GM23248 (cell line): ENCODE measurements at regions not wholly inside any gene's neighbourhood (a gene's known extent, or its start where the extent isn't known, plus 50 kb on each side); places are given as distances from the start of the nearest gene placed in this dataset.

ENCODE experiments used
- DNase-seq: peaks from one replicate; pipeline ENCODE4 v3.0.0-alpha.2; 2015
- H2AFZ ChIP-seq: fragments of 200-600 bp; sonication (generic); 2 replicates; pipeline ENCODE4 v1.6.1; 2016; ENCODE audit warnings: antibody characterized with exemption
- H3F3A ChIP-seq: fragments of 200-600 bp; sonication (generic); 2 replicates; pipeline ENCODE4 v1.6.1; 2016; ENCODE audit warnings: mild to moderate bottlenecking, antibody characterized with exemption, mixed run types; ENCODE audit not compliant: insufficient read depth
- H3K27ac ChIP-seq: fragments of 200-600 bp; sonication (generic); 2 replicates; pipeline ENCODE4 v1.5.1; 2016; ENCODE audit warnings: mild to moderate bottlenecking
- H3K27me3 ChIP-seq: fragments of 200-600 bp; sonication (generic); replicated peaks from 2 replicates; pipeline ENCODE4 v1.6.1; 2016; ENCODE audit warnings: mild to moderate bottlenecking; ENCODE audit not compliant: insufficient read depth
- H3K36me3 ChIP-seq: fragments of 200-600 bp; sonication (generic); 2 replicates; pipeline ENCODE4 v1.6.1; 2016; ENCODE audit warnings: low read depth, mild to moderate bottlenecking
- H3K4me1 ChIP-seq: fragments of 200-600 bp; sonication (generic); 2 replicates; pipeline ENCODE4 v1.6.1; 2016; ENCODE audit warnings: mild to moderate bottlenecking; ENCODE audit not compliant: insufficient read depth
- H3K4me2 ChIP-seq: fragments of 200-600 bp; sonication (generic); one replicate; pipeline ENCODE4 v1.6.1; 2016; ENCODE audit warnings: mild to moderate bottlenecking; ENCODE audit not compliant: unreplicated experiment
- H3K4me3 ChIP-seq: fragments of 200-600 bp; sonication (generic); 2 replicates; pipeline ENCODE4 v1.5.1; 2016; ENCODE audit warnings: mild to moderate bottlenecking
- H3K79me2 ChIP-seq: fragments of 200-600 bp; sonication (generic); 2 replicates; pipeline ENCODE4 v1.6.1; 2016; ENCODE audit warnings: mild to moderate bottlenecking; ENCODE audit not compliant: insufficient read depth
- H3K9ac ChIP-seq: fragments of 200-600 bp; sonication (generic); 2 replicates; pipeline ENCODE4 v1.6.1; 2016; ENCODE audit warnings: mild to moderate bottlenecking
- H3K9me2 ChIP-seq: fragments of 200-600 bp; sonication (generic); 2 replicates; pipeline ENCODE4 v1.6.1; 2016; ENCODE audit warnings: mixed run types, mild to moderate bottlenecking, moderate library complexity; ENCODE audit not compliant: insufficient read depth
- H3K9me3 ChIP-seq: fragments of 200-600 bp; sonication (generic); one replicate; pipeline ENCODE4 v1.6.1; 2017; ENCODE audit warnings: low read depth
- H4K20me1 ChIP-seq: fragments of 200-600 bp; sonication (generic); 2 replicates; pipeline ENCODE4 v1.6.0; 2016; ENCODE audit not compliant: insufficient read depth
- EZH2 ChIP-seq: fragments of 200-600 bp; sonication (generic); IDR thresholded peaks from 2 replicates; pipeline ENCODE4 v1.6.1; 2018; ENCODE audit warnings: antibody characterized with exemption, mild to moderate bottlenecking; ENCODE audit not compliant: insufficient read depth, poor library complexity, severe bottlenecking
- EZH2phosphoT487 ChIP-seq: fragments of 200-600 bp; sonication (generic); IDR thresholded peaks from 2 replicates; pipeline ENCODE4 v1.6.1; 2018; ENCODE audit warnings: antibody characterized with exemption, moderate library complexity, mild to moderate bottlenecking, low read depth; ENCODE audit not compliant: insufficient read depth
- WGBS, 2 experiments: methylation state at CpG; one replicate each; pipeline ENCODE4 v1.1.6; 2015 to 2017; ENCODE audit warnings: low lambda C conversion rate in 2 of 2, low coverage in 1 of 2; ENCODE audit errors: missing lambda C conversion rate in 2 of 2; 5-methylcytosine and 5-hydroxymethylcytosine counted together
- in situ Hi-C: fragments of 300-500 bp; cut with MboI; formaldehyde crosslinking; loops from 2 replicates; pipeline ENCODE4 v1.15.0; 2020

DNA sequence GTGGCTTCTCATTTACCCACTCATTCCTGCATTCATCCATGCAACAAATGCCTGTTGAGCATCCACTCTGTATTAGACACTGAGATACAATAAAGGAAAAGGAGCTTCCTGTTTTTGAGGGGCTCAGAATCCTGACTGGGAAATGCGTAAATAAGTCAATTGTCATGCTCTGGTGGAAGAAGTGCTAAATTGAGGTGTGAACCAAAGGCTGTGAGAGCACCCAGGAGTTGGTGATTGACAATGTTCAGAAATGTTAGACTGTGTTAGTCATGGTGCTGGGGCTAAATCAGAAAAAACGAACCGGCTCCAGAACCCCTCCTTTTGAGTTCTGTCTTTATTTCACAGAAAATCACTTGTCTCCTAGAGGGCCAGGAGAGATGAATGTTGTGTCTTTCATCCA lies 558.6 kb upstream of the SGCD start:
- H3K9me3 ChIP-seq = no peaks in the 10 kb centered on the region
- no peaks in the 10 kb centered on the region for H3F3A ChIP-seq
- H3K36me3 ChIP-seq = no peaks in the 10 kb centered on the region
- H3K9ac ChIP-seq = no peak overlapping the region
- H3K9me2 ChIP-seq = no peaks in the 10 kb centered on the region
- 47 to 62% methylated on average over 3 of the region's 3 CpGs for WGBS, 2 experiments
- H3K27ac ChIP-seq = no peak overlapping the region
- no peak for DNase-seq
- in situ Hi-C loops = no loop called here
- H3K4me2 ChIP-seq = no peak overlapping the region
- no peaks in the 10 kb centered on the region for H4K20me1 ChIP-seq
- no peak overlapping the region for H2AFZ ChIP-seq
- no peak overlapping the region for H3K4me3 ChIP-seq
- no peaks in the 10 kb centered on the region for H3K4me1 ChIP-seq
- H3K27me3 ChIP-seq = no peaks in the 10 kb centered on the region
- H3K79me2 ChIP-seq = no peaks in the 10 kb centered on the region
- no peak for TF ChIP-seq EZH2phosphoT487
- no peak for TF ChIP-seq EZH2

DNA sequence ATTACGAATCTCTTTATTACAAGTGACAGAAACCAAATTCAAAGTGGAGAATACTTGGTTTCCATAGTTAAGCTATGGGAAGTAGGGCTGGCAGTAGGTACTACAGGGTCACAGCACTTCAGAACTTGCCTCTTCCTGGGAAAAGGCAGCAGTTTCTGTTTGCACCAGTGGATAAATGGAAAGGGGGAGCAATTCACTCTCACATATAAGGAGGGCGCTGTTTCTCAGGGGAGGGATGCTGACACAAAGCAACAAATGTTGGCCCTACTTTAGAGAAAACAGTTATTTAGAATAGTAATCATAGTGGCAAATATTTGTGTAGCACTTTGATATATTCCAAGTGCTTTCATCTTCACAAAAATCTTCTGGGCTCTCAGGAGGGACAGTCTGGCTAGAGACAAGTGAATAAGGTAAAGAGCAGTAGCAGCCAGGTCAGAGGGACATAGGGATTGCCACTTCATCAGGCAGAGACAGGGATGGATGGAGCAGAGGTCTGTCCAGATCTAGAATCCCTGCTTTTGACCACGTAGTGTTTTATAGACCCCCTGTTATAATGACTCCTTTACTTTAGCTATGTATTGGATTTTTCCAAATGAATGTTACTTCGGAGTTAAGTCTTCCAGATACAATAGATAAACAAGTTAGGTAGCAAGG lies 554.8 kb upstream of the SGCD start:
- 24 to 25% methylated on average over 4 of the region's 4 CpGs for WGBS, 2 experiments
- no peaks in the 10 kb centered on the region for H3F3A ChIP-seq
- H3K36me3 ChIP-seq = no peaks in the 10 kb centered on the region
- no peak overlapping the region for H3K27ac ChIP-seq
- H3K9me3 ChIP-seq = no peaks in the 10 kb centered on the region
- TF ChIP-seq EZH2phosphoT487 (no peak), EZH2 (no peak)
- H3K4me2 ChIP-seq = no peak overlapping the region
- no peaks in the 10 kb centered on the region for H4K20me1 ChIP-seq
- H3K4me1 ChIP-seq = no peaks in the 10 kb centered on the region
- no peak overlapping the region for H2AFZ ChIP-seq
- H3K9ac ChIP-seq = no peak overlapping the region
- H3K79me2 ChIP-seq = no peaks in the 10 kb centered on the region
- H3K9me2 ChIP-seq = no peaks in the 10 kb centered on the region
- H3K4me3 ChIP-seq = no peak overlapping the region
- in situ Hi-C loops = no loop called here
- DNase-seq = no peak
- no peaks in the 10 kb centered on the region for H3K27me3 ChIP-seq

DNA sequence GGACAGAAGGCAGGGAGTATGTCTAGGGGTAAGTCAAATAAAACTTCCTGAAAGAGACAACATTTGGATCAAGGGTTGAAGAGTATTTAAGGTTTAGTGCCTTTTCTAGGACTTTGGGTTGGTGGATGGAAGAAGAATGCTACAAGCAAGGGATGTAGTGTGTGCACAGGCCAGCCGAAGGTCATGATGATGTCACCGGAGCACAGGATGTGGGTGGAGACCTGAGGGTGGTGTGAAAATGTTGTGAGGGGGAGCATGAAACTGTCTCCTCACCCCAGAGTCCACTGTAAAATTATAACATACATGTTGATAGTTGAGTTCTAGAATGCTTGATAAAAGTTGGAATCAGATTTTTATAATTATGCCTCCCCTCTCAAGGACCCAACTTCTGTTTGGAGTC lies 553.3 kb upstream of the SGCD start:
- TF ChIP-seq EZH2phosphoT487 (no peak), EZH2 (no peak)
- Histone ChIP-seq H3K9ac (no peak overlapping the region), H3F3A (no peaks in the 10 kb centered on the region), H2AFZ (no peak overlapping the region), H3K9me3 (no peaks in the 10 kb centered on the region), H3K79me2 (no peaks in the 10 kb centered on the region), H3K27me3 (no peaks in the 10 kb centered on the region), H3K36me3 (no peaks in the 10 kb centered on the region), H3K4me2 (no peak overlapping the region), H3K9me2 (no peaks in the 10 kb centered on the region), H3K4me1 (no peaks in the 10 kb centered on the region), H4K20me1 (no peaks in the 10 kb centered on the region), H3K4me3 (no peak overlapping the region), H3K27ac (no peak overlapping the region)
- no peak for DNase-seq
- WGBS, 2 experiments = 63 to 71% methylated on average over 2 of the region's 2 CpGs
- in situ Hi-C loops = no loop called here

DNA sequence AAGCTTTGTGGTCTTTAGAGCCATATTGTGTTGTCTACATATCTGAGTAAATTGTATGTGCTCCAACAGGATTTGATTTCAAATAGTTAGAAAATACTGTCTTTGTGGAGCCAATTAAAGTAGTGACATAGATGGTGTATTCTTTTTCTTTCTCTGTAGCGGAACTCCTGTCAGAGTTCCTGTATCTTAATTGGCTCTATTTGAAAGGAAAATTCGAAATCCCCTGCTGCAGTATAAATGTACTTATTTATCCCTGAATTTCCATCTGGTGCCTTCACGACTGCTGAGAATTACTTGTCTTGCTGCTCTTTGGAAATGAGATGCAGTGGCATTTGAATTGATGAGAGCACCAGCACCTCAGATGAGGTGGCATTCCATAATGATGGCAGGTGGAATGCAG lies 546.7 kb upstream of the SGCD start:
- H3K4me1 ChIP-seq = no peaks in the 10 kb centered on the region
- in situ Hi-C loops = no loop called here
- H4K20me1 ChIP-seq = no peaks in the 10 kb centered on the region
- TF ChIP-seq EZH2 (no peak), EZH2phosphoT487 (no peak)
- no peaks in the 10 kb centered on the region for H3K79me2 ChIP-seq
- no peaks in the 10 kb centered on the region for H3K9me2 ChIP-seq
- H2AFZ ChIP-seq = no peak overlapping the region
- H3K9ac ChIP-seq = no peak overlapping the region
- H3F3A ChIP-seq = no peaks in the 10 kb centered on the region
- no peaks in the 10 kb centered on the region for H3K27me3 ChIP-seq
- 35 to 40% methylated on average over 3 of the region's 3 CpGs for WGBS, 2 experiments
- no peak for DNase-seq
- no peaks in the 10 kb centered on the region for H3K36me3 ChIP-seq
- no peak overlapping the region for H3K4me2 ChIP-seq
- no peaks in the 10 kb centered on the region for H3K9me3 ChIP-seq
- no peak overlapping the region for H3K27ac ChIP-seq
- H3K4me3 ChIP-seq = no peak overlapping the region

DNA sequence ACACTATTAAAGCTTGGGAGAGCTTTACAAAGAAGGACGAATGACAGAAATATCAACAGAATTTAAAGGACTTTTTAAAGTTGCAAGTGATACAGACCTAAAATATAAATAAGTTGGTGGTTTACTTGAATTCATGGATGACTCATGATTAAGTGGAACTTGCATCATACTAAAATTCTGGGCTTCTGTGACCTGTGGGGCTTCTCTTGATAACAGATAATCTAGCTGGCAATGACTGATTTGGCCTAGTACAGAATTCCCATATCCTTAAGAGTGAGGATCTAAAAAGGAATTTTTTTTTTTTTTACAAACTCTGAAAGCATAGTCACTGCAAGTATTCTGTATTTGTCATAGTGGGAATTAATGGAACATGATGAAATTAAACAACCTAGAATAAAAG lies 543.7 kb upstream of the SGCD start:
- TF ChIP-seq EZH2phosphoT487 (no peak), EZH2 (no peak)
- no peak overlapping the region for H3K4me3 ChIP-seq
- no peak overlapping the region for H3K27ac ChIP-seq
- H3K4me1 ChIP-seq = no peaks in the 10 kb centered on the region
- H3K27me3 ChIP-seq = no peaks in the 10 kb centered on the region
- no peaks in the 10 kb centered on the region for H3F3A ChIP-seq
- H2AFZ ChIP-seq = no peak overlapping the region
- peak; percentile 22 for DNase-seq
- no peaks in the 10 kb centered on the region for H3K9me2 ChIP-seq
- H4K20me1 ChIP-seq = no peaks in the 10 kb centered on the region
- H3K36me3 ChIP-seq = no peaks in the 10 kb centered on the region
- no peak overlapping the region for H3K9ac ChIP-seq
- in situ Hi-C loops = no loop called here
- H3K79me2 ChIP-seq = no peaks in the 10 kb centered on the region
- no peak overlapping the region for H3K4me2 ChIP-seq
- 53 to 94% methylated on average over 1 of the region's 1 CpG for WGBS, 2 experiments
- no peaks in the 10 kb centered on the region for H3K9me3 ChIP-seq
